ENCODE measurements at regions not wholly inside any gene's neighbourhood (a gene's known extent, or its start where the extent isn't known, plus 50 kb on each side); places are given as distances from the start of the nearest gene placed in this dataset.
A peak's percentile ranks its signal among the peaks of the same experiment; 100 is the strongest.

DNA sequence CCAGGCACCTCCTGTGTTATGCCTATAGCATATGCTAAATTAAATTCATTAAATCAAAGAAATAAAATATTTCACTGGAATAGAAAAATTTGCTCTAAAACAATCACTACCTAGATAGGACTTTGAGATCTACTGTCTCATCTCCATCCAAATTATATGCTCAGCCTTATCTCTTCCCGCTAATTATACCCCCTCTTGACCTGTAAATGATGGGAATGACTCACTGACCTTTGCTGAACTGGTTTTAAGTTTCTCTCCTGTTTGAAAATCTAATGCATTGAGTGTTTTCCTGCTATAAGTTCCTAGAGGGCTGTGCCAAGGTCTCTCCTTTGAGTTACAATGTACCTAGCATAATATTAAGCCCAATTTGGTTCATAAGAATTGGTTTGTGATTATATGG is 110.1 kb downstream of the BMP2 start:
- intact Hi-C loops (cut with DNase I): no loop called here
- no peaks in the 10 kb centered on the region for H3K9me3 ChIP-seq (ENCODE audit: control insufficient read depth in 2 of 3, insufficient read depth in 1 of 3, low read length in 3 of 3)
- FAIRE-seq: no peak
- TF ChIP-seq, protein P1, sequence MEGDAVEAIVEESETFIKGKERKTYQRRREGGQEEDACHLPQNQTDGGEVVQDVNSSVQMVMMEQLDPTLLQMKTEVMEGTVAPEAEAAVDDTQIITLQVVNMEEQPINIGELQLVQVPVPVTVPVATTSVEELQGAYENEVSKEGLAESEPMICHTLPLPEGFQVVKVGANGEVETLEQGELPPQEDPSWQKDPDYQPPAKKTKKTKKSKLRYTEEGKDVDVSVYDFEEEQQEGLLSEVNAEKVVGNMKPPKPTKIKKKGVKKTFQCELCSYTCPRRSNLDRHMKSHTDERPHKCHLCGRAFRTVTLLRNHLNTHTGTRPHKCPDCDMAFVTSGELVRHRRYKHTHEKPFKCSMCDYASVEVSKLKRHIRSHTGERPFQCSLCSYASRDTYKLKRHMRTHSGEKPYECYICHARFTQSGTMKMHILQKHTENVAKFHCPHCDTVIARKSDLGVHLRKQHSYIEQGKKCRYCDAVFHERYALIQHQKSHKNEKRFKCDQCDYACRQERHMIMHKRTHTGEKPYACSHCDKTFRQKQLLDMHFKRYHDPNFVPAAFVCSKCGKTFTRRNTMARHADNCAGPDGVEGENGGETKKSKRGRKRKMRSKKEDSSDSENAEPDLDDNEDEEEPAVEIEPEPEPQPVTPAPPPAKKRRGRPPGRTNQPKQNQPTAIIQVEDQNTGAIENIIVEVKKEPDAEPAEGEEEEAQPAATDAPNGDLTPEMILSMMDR (IDR thresholded peaks at IDR 0.05; ENCODE audit: borderline replicate concordance, extremely low read depth, insufficient read depth): no peak
- H3K27me3 ChIP-seq (ENCODE audit: control insufficient read depth, insufficient read depth, low read length): no peaks in the 10 kb centered on the region
- DNase-seq: no peak
- H3K9ac ChIP-seq (ENCODE audit: low read length in 3 of 3): no peak overlapping the region
- H3K27ac ChIP-seq (ENCODE audit: low read depth in 2 of 2, low read length in 2 of 2): no peak overlapping the region
- H3K36me3 ChIP-seq (ENCODE audit: control insufficient read depth in 2 of 3, insufficient read depth in 3 of 3, low read length in 3 of 3): no peaks in the 10 kb centered on the region
- no peaks in the 10 kb centered on the region for H3K4me1 ChIP-seq (ENCODE audit: control insufficient read depth in 2 of 3, insufficient read depth in 2 of 3, low read depth in 1 of 3, low read length in 3 of 3)
- H3K4me3 ChIP-seq (ENCODE audit: low read length in 3 of 3): no peak overlapping the region

DNA sequence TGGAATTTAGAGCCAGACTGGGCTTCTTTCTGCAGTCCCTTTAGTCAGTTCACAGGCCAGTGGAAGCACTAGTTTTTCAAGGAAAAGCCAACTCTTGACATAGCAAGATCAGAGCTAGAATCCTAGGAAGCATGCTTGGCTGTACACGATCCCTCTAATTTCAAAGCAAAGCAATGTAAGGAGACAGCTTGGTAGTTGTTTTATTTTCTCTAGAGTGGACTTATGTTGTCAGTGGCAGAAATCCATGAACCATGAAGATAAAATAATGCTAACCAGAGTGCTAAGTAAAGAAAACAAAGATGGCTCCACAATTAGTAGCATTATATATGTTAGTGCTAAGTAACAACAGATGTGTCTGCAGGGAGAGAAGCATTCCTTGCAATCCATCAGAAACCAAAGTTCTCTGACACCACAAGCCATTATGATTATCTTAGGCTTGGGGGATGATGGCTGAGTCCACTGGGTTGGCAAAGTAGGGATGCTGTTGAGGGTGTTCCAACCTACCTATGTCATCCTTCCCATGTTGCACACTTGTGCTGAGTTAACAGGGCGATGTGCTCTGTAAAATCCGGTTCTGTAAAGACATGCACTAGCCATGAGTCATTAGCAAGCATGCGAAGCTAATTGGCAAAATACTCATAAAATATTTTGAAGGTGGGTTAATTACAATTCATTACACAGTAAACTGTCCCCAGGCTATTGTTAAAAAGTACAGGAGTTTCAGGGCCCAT is 115.2 kb downstream of the BMP2 start:
- DNase-seq (peak in 2 of 5 donors; percentile 47 to 79), FAIRE-seq (no peak)
- TF ChIP-seq, protein P1 (IDR thresholded peaks at IDR 0.05; ENCODE audit: borderline replicate concordance, extremely low read depth, insufficient read depth): no peak
- Histone ChIP-seq H3K4me3 (ENCODE audit: low read length in 3 of 3) (no peak overlapping the region), H3K9ac (ENCODE audit: low read length in 3 of 3) (no peak overlapping the region), H3K36me3 (ENCODE audit: control insufficient read depth in 2 of 3, insufficient read depth in 3 of 3, low read length in 3 of 3) (no peaks in the 10 kb centered on the region), H3K27ac (ENCODE audit: low read depth in 2 of 2, low read length in 2 of 2) (no peak overlapping the region), H3K27me3 (ENCODE audit: control insufficient read depth, insufficient read depth, low read length) (no peaks in the 10 kb centered on the region), H3K9me3 (ENCODE audit: control insufficient read depth in 2 of 3, insufficient read depth in 1 of 3, low read length in 3 of 3) (no peaks in the 10 kb centered on the region), H3K4me1 (ENCODE audit: control insufficient read depth in 2 of 3, insufficient read depth in 2 of 3, low read depth in 1 of 3, low read length in 3 of 3) (no peaks in the 10 kb centered on the region)
- intact Hi-C loops (cut with DNase I): no loop called here

GRCh38 chr20:6884114-6884513 is 116.6 kb downstream of the BMP2 start:
- Histone ChIP-seq H3K9me3 (ENCODE audit: control insufficient read depth in 2 of 3, insufficient read depth in 1 of 3, low read length in 3 of 3) (no peaks in the 10 kb centered on the region), H3K36me3 (ENCODE audit: control insufficient read depth in 2 of 3, insufficient read depth in 3 of 3, low read length in 3 of 3) (no peaks in the 10 kb centered on the region), H3K27ac (ENCODE audit: low read depth in 2 of 2, low read length in 2 of 2) (no peak overlapping the region), H3K27me3 (ENCODE audit: control insufficient read depth, insufficient read depth, low read length) (no peaks in the 10 kb centered on the region), H3K4me3 (ENCODE audit: low read length in 3 of 3) (no peak overlapping the region), H3K9ac (ENCODE audit: low read length in 3 of 3) (no peak overlapping the region), H3K4me1 (ENCODE audit: control insufficient read depth in 2 of 3, insufficient read depth in 2 of 3, low read depth in 1 of 3, low read length in 3 of 3) (no peaks in the 10 kb centered on the region)
- no peak for FAIRE-seq
- TF ChIP-seq, protein P1 (IDR thresholded peaks at IDR 0.05; ENCODE audit: borderline replicate concordance, extremely low read depth, insufficient read depth): no peak
- no peak for DNase-seq
- intact Hi-C loops (cut with DNase I): no loop called here
